Naive thymus-derived CD4-positive, alpha-beta T cell (primary cell): ENCODE measurements at regions not wholly inside any gene's neighbourhood (a gene's known extent, or its start where the extent isn't known, plus 50 kb on each side); places are given as distances from the start of the nearest gene placed in this dataset.

Experiments used
- ATAC-seq: fragments of 150-1000 bp; cut with Tn5 transposase; 2 replicates; pipeline ENCODE4 v1.10.0; 2021; ENCODE audit warnings: mild to moderate bottlenecking, moderate library complexity
- CTCF ChIA-PET: fragments of 350-600 bp; sonication (Branson Sonifier 250); formaldehyde crosslinking; loops from one replicate; lab custom pipeline; 2021; ENCODE audit warnings: antibody characterized with exemption; lab: Charles Lee
- POLR2A ChIA-PET: fragments of 350-600 bp; sonication (Branson Sonifier 250); formaldehyde crosslinking; loops from one replicate; lab custom pipeline; 2021; ENCODE audit warnings: antibody characterized with exemption, inconsistent platforms; lab: Charles Lee
- DNase-seq, 9 donors: peaks; one replicate each; pipeline versions ENCODE4 v3.0.0 to v3.0.0-alpha.2; 2020 to 2022; ENCODE audit warnings: mixed read lengths in 1 of 9
- H3K27ac ChIP-seq: one replicate; pipeline ENCODE4 v1.7.0; 2013; ENCODE audit warnings: mild to moderate bottlenecking, low read depth, low read length, moderate library complexity
- H3K27me3 ChIP-seq, 2 donors: one replicate each; pipeline ENCODE4 v1.7.0; 2013; ENCODE audit warnings: low read length in 2 of 2, mild to moderate bottlenecking in 2 of 2, moderate library complexity in 2 of 2; ENCODE audit not compliant: control insufficient read depth in 2 of 2, insufficient read depth in 2 of 2
- H3K36me3 ChIP-seq, 3 experiments: 1 replicate in 2 of 3; 2 replicates in 1 of 3; pipeline ENCODE4 v1.7.0; 2013; ENCODE audit warnings: low read length in 3 of 3, mild to moderate bottlenecking in 3 of 3, moderate library complexity in 1 of 3; ENCODE audit not compliant: insufficient read depth in 3 of 3, control insufficient read depth in 2 of 3
- H3K4me1 ChIP-seq, 2 donors: one replicate each; pipeline ENCODE4 v1.7.0; 2013; ENCODE audit warnings: low read length in 2 of 2, mild to moderate bottlenecking in 2 of 2, moderate library complexity in 1 of 2; ENCODE audit not compliant: control insufficient read depth in 2 of 2, insufficient read depth in 2 of 2
- H3K4me3 ChIP-seq: 2 replicates; pipeline ENCODE4 v1.7.0; 2013; ENCODE audit warnings: mild to moderate bottlenecking, low read length
- H3K9me3 ChIP-seq, 3 experiments: 1 replicate in 2 of 3; 2 replicates in 1 of 3; pipeline ENCODE4 v1.7.0; 2013; ENCODE audit warnings: low read length in 3 of 3; ENCODE audit not compliant: control insufficient read depth in 2 of 3
- H3K27ac Mint-ChIP-seq, 9 donors: one replicate each; pipeline ENCODE4 v1.8.0; 2020 to 2022; ENCODE audit warnings: mixed read lengths in 9 of 9, mild to moderate bottlenecking in 8 of 9, moderate library complexity in 5 of 9, inconsistent platforms in 2 of 9
- H3K27me3 Mint-ChIP-seq, 5 donors: one replicate each; pipeline ENCODE4 v1.8.0; 2021 to 2022; ENCODE audit warnings: mixed read lengths in 5 of 5, mild to moderate bottlenecking in 1 of 5
- H3K36me3 Mint-ChIP-seq, 5 donors: one replicate each; pipeline ENCODE4 v1.8.0; 2020 to 2022; ENCODE audit warnings: mixed read lengths in 5 of 5, mild to moderate bottlenecking in 3 of 5, inconsistent platforms in 1 of 5
- H3K4me1 Mint-ChIP-seq, 7 donors: one replicate each; pipeline ENCODE4 v1.8.0; 2020 to 2022; ENCODE audit warnings: mixed read lengths in 7 of 7, mild to moderate bottlenecking in 3 of 7, inconsistent platforms in 1 of 7
- H3K4me3 Mint-ChIP-seq, 10 donors: one replicate each; pipeline ENCODE4 v1.8.0; 2020 to 2022; ENCODE audit warnings: mild to moderate bottlenecking in 10 of 10, mixed read lengths in 10 of 10, moderate library complexity in 6 of 10, inconsistent platforms in 2 of 10
- H3K9me3 Mint-ChIP-seq, 11 donors: one replicate each; pipeline ENCODE4 v1.8.0; 2020 to 2022; ENCODE audit warnings: mixed read lengths in 11 of 11, mild to moderate bottlenecking in 4 of 11, inconsistent platforms in 1 of 11, moderate library complexity in 1 of 11
- intact Hi-C, 2 donors: fragments of 100-400 bp; cut with micrococcal nuclease; formaldehyde crosslinking; loops; one replicate each; pipeline ENCODE4 v1.15.1; 2023

DNA sequence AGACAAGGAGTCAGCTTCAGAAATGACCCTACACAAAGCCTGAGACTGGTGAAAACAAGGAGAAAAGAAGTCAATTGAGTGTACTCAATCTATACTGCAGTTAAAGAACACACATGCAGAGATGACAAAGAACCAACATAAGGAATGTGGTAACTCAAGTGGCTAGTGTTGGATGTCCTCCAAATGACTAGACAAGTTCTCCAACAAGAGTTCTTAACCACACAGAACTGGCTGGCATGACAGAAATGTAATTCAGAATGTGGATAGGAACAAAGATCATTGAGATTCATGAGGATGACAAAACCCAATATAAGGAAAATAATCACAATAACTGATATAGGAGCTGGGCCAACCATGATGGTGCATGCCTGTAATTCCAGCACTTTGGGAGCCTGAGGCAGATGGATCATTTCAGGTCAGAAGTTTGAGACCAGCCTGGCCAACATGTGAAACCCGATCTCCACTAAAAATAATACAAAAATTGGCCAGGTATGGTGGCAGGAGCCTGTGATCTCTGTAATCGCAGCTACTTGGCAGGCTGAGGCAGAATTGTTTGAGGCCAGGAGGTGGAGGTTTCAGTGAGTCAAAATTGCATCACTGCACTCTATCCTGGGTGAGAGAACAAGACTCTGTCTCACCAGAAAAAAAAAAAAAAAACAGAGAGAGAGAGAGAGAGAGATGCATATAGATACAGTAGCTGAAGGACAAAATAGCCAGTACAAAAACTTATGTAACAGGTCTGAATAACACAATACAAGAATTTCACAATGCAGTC, 1263.6 kb downstream of the CDY2B start:
- Mint-ChIP-seq H3K27ac (no peak overlapping the region), H3K36me3 (no peaks in the 10 kb centered on the region), H3K4me1 (no peaks in the 10 kb centered on the region), H3K9me3 (peaks cover 0 to 3% (median 0%) of the 10 kb centered on the region in 11 donors), H3K4me3 (no peak overlapping the region), H3K27me3 (no peaks in the 10 kb centered on the region)
- Histone ChIP-seq H3K27ac (no peak overlapping the region), H3K4me1 (no peaks in the 10 kb centered on the region), H3K9me3 (no peaks in the 10 kb centered on the region), H3K27me3 (no peaks in the 10 kb centered on the region), H3K4me3 (no peak overlapping the region), H3K36me3 (no peaks in the 10 kb centered on the region)
- no peak for ATAC-seq
- intact Hi-C loops = no loop called here
- DNase-seq = no peak
- ChIA-PET CTCF (no interaction called here), POLR2A (no interaction called here)

DNA sequence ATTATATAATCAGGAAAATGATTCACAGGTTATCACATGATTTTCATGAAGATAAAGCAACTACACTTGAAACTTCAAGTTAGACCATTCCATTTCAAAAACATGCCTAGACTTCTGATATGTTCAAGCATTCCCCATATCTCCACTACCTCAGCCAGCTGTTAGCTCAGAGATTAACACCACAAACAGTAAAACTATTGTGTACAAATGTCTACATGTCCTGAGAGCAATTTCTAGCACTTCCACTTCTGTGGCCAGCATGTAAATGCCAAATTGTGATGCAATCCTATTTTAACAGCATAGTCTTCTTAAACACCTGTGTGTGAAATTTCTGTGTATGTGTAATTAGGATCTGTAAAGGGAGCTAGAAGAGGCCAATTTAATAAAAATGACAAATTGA, 1271.3 kb downstream of the CDY2B start:
- no peaks in the 10 kb centered on the region for H3K4me1 Mint-ChIP-seq
- no peaks in the 10 kb centered on the region for H3K36me3 ChIP-seq
- H3K27me3 ChIP-seq = no peaks in the 10 kb centered on the region
- DNase-seq = no peak
- no peak overlapping the region for H3K4me3 Mint-ChIP-seq
- H3K4me3 ChIP-seq = no peak overlapping the region
- no peaks in the 10 kb centered on the region for H3K9me3 ChIP-seq
- ChIA-PET CTCF (no interaction called here), POLR2A (no interaction called here)
- no peak for ATAC-seq
- intact Hi-C loops = no loop called here
- no peak overlapping the region for H3K27ac ChIP-seq
- H3K27me3 Mint-ChIP-seq = no peaks in the 10 kb centered on the region
- no peaks in the 10 kb centered on the region for H3K4me1 ChIP-seq
- no peak overlapping the region for H3K27ac Mint-ChIP-seq
- peaks cover 0 to 10% (median 0%) of the 10 kb centered on the region in 11 donors for H3K9me3 Mint-ChIP-seq
- no peaks in the 10 kb centered on the region for H3K36me3 Mint-ChIP-seq

- POLR2A ChIA-PET = no interaction called here
Measured at GRCh38 chrY:16602146-16602545, 1277.9 kb downstream of the CDY2B start.

GRCh38 chrY:16601626-16602025, 1278.4 kb downstream of the CDY2B start:
- no peaks in the 10 kb centered on the region for H3K9me3 ChIP-seq
- DNase-seq (no peak), ATAC-seq (no peak)
- no peaks in the 10 kb centered on the region for H3K27me3 ChIP-seq
- H3K4me1 ChIP-seq = no peaks in the 10 kb centered on the region
- Mint-ChIP-seq H3K36me3 (no peaks in the 10 kb centered on the region), H3K27me3 (no peaks in the 10 kb centered on the region), H3K4me1 (no peaks in the 10 kb centered on the region), H3K27ac (no peak overlapping the region), H3K4me3 (no peak overlapping the region), H3K9me3 (peaks cover 0 to 10% (median 0%) of the 10 kb centered on the region in 11 donors)
- H3K4me3 ChIP-seq = no peak overlapping the region
- intact Hi-C loops = no loop called here
- ChIA-PET POLR2A (no interaction called here), CTCF (no interaction called here)
- no peak overlapping the region for H3K27ac ChIP-seq
- no peaks in the 10 kb centered on the region for H3K36me3 ChIP-seq

More at GRCh38 chrY:16602146-16602545, 1277.9 kb downstream of the CDY2B start:
- no peaks in the 10 kb centered on the region for H3K27me3 ChIP-seq
- ATAC-seq = no peak
- no peaks in the 10 kb centered on the region for H3K36me3 ChIP-seq
- no peaks in the 10 kb centered on the region for H3K4me1 ChIP-seq
- Mint-ChIP-seq H3K27me3 (no peaks in the 10 kb centered on the region), H3K4me3 (no peak overlapping the region), H3K4me1 (no peaks in the 10 kb centered on the region), H3K27ac (no peak overlapping the region), H3K36me3 (no peaks in the 10 kb centered on the region), H3K9me3 (peaks cover 0 to 14% (median 0%) of the 10 kb centered on the region in 11 donors)
- no peak for DNase-seq
- H3K4me3 ChIP-seq = no peak overlapping the region
- intact Hi-C loops = no loop called here
- CTCF ChIA-PET = no interaction called here
- no peaks in the 10 kb centered on the region for H3K9me3 ChIP-seq
- no peak overlapping the region for H3K27ac ChIP-seq

DNA sequence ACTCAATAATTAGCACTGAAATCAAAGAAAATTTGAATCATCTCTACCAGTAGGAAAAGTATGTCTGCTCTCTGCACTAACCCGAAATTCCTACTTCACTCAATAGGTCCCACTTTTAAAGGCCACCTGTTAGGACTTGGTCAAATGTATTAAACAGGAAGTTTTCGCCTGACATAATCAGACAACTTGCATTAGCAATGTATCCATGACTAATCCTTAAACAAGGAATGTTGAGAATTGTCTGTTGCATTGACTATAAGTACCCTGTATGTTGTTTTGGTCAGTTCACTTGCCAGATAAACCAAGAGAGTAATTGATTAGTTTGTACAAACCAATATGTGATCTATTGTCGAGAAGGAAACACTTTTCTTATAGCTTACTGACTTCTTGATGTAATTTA, 1308.0 kb downstream of the CDY2B start:
- H3K27ac ChIP-seq = no peak overlapping the region
- intact Hi-C loops = no loop called here
- Mint-ChIP-seq H3K4me3 (no peak overlapping the region), H3K27ac (no peak overlapping the region), H3K9me3 (peaks cover 0 to 10% (median 0%) of the 10 kb centered on the region in 11 donors), H3K4me1 (no peaks in the 10 kb centered on the region), H3K27me3 (no peaks in the 10 kb centered on the region), H3K36me3 (no peaks in the 10 kb centered on the region)
- ChIA-PET CTCF (no interaction called here), POLR2A (no interaction called here)
- no peak for DNase-seq
- no peak overlapping the region for H3K4me3 ChIP-seq
- no peaks in the 10 kb centered on the region for H3K27me3 ChIP-seq
- no peaks in the 10 kb centered on the region for H3K36me3 ChIP-seq
- H3K9me3 ChIP-seq = no peaks in the 10 kb centered on the region
- no peaks in the 10 kb centered on the region for H3K4me1 ChIP-seq
- ATAC-seq = no peak

- no peaks in the 10 kb centered on the region for H3K36me3 ChIP-seq
- POLR2A ChIA-PET = no interaction called here
Measured at GRCh38 chrY:16562491-16562890, 1317.5 kb downstream of the CDY2B start.

DNA sequence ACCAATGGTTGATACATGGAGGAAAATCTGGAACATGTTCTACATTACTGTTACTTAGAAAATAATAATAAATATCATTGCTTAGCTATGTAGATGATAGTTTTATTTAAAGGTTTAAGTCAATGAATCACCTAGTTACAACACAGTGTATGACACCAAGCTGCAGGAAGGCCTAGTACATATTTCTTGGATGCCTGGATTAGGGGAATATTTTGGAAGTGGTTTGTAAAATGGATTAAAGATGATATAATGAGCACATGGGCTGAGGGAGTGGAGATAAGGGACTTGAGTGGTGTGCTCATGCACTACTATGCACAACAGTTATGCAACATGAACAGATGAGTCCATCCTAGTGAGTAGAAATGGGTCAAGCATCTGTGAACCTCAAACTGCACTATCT, 1358.0 kb downstream of the CDY2B start:
- intact Hi-C loops = no loop called here
- POLR2A ChIA-PET = no interaction called here
- no peak overlapping the region for H3K27ac Mint-ChIP-seq

More at GRCh38 chrY:16562491-16562890, 1317.5 kb downstream of the CDY2B start:
- H3K9me3 Mint-ChIP-seq = peaks cover 0 to 4% (median 0%) of the 10 kb centered on the region in 11 donors
- H3K36me3 Mint-ChIP-seq = no peaks in the 10 kb centered on the region
- intact Hi-C loops = no loop called here
- Histone ChIP-seq H3K27me3 (no peaks in the 10 kb centered on the region), H3K4me1 (no peaks in the 10 kb centered on the region), H3K4me3 (no peak overlapping the region), H3K9me3 (no peaks in the 10 kb centered on the region), H3K27ac (no peak overlapping the region)
- H3K4me1 Mint-ChIP-seq = no peaks in the 10 kb centered on the region
- ATAC-seq (no peak), DNase-seq (no peak)
- H3K27ac Mint-ChIP-seq = no peak overlapping the region
- no peak overlapping the region for H3K4me3 Mint-ChIP-seq
- no peaks in the 10 kb centered on the region for H3K27me3 Mint-ChIP-seq
- CTCF ChIA-PET = no interaction called here

More for the DNA sequence above, 1358.0 kb downstream of the CDY2B start:
- Histone ChIP-seq H3K4me1 (no peaks in the 10 kb centered on the region), H3K27me3 (no peaks in the 10 kb centered on the region), H3K9me3 (no peaks in the 10 kb centered on the region), H3K36me3 (no peaks in the 10 kb centered on the region), H3K4me3 (no peak overlapping the region), H3K27ac (no peak overlapping the region)
- no peak for DNase-seq
- Mint-ChIP-seq H3K9me3 (peaks cover 0 to 7% (median 0%) of the 10 kb centered on the region in 11 donors), H3K36me3 (no peaks in the 10 kb centered on the region), H3K4me3 (no peak overlapping the region), H3K27me3 (no peaks in the 10 kb centered on the region), H3K4me1 (no peaks in the 10 kb centered on the region)
- ATAC-seq = no peak
- CTCF ChIA-PET = no interaction called here
